SU-DHL-6 (cell line): ENCODE measurements at regions not wholly inside any gene's neighbourhood (a gene's known extent, or its start where the extent isn't known, plus 50 kb on each side); places are given as distances from the start of the nearest gene placed in this dataset.

Source experiments
- H2AFZ ChIP-seq: fragments of 200-600 bp; sonication (generic); 2 replicates; pipeline ENCODE4 v1.6.1; 2014; ENCODE audit warnings: low read depth, mild to moderate bottlenecking, moderate library complexity, mixed read lengths, antibody characterized with exemption, low read length; ENCODE audit not compliant: severe bottlenecking
- H3F3A ChIP-seq: fragments of 200-600 bp; shearing (Covaris generic); 2 replicates; pipeline ENCODE4 v1.6.0; 2016; ENCODE audit warnings: antibody characterized with exemption, mild to moderate bottlenecking; ENCODE audit not compliant: insufficient read depth
- H3K27ac ChIP-seq: fragments of 200-600 bp; sonication (generic); 2 replicates; pipeline ENCODE4 v1.5.1; 2016; ENCODE audit warnings: low read depth, mild to moderate bottlenecking, low read length, moderate library complexity, mixed read lengths
- H3K27me3 ChIP-seq: fragments of 200-600 bp; sonication (generic), shearing (Covaris generic); 2 replicates; pipeline ENCODE4 v1.6.0; 2014; ENCODE audit warnings: mild to moderate bottlenecking, low read length
- H3K36me3 ChIP-seq: fragments of 200-600 bp; sonication (generic); 2 replicates; pipeline ENCODE4 v1.6.1; 2014; ENCODE audit warnings: mild to moderate bottlenecking, low read length, mixed read lengths
- H3K4me2 ChIP-seq: fragments of 300-600, 200-600 bp; shearing (Covaris generic), sonication (generic); 2 replicates; pipeline ENCODE4 v1.6.0; 2014; ENCODE audit warnings: low read length, low read depth, mild to moderate bottlenecking; ENCODE audit not compliant: poor library complexity, severe bottlenecking
- H3K4me3 ChIP-seq: fragments of 200-600 bp; sonication (generic); 2 replicates; pipeline ENCODE4 v1.5.1; 2014; ENCODE audit warnings: antibody characterized with exemption, low read length, mild to moderate bottlenecking, mixed read lengths; ENCODE audit not compliant: insufficient read depth, poor library complexity, severe bottlenecking
- H3K79me2 ChIP-seq: fragments of 200-600 bp; sonication (generic); 2 replicates; pipeline ENCODE4 v1.6.1; 2014; ENCODE audit warnings: mild to moderate bottlenecking, low read length, moderate library complexity; ENCODE audit not compliant: insufficient read depth
- H3K9ac ChIP-seq: fragments of 200-600 bp; sonication (generic); 2 replicates; pipeline ENCODE4 v1.7.0; 2014; ENCODE audit warnings: mild to moderate bottlenecking, low read length
- H3K9me2 ChIP-seq: fragments of 200-600 bp; sonication (generic); replicated peaks from 2 replicates; pipeline ENCODE4 v1.6.1; 2014; ENCODE audit warnings: low read length; ENCODE audit not compliant: insufficient read depth
- H3K9me3 ChIP-seq: fragments of 200-600 bp; sonication (generic); 2 replicates; pipeline ENCODE4 v1.6.1; 2014; ENCODE audit warnings: low read length, mixed read lengths; ENCODE audit not compliant: insufficient read depth
- H4K20me1 ChIP-seq: fragments of 200-600 bp; sonication (generic); 2 replicates; pipeline ENCODE4 v1.6.1; 2014; ENCODE audit warnings: low read depth, mild to moderate bottlenecking, antibody characterized with exemption, low read length, moderate library complexity, mixed read lengths
- CTCF ChIP-seq: fragments of 200-600 bp; sonication (generic); IDR thresholded peaks from one replicate; pipeline ENCODE4 v1.5.1; 2017; ENCODE audit warnings: antibody characterized with exemption, mild to moderate bottlenecking, low read length, moderate library complexity; ENCODE audit not compliant: insufficient read depth, poor library complexity, severe bottlenecking
- EZH2phosphoT487 ChIP-seq: fragments of 200-600 bp; sonication (generic), shearing (Covaris generic); conservative IDR thresholded peaks from 2 replicates; pipeline ENCODE4 v1.6.1; 2018; ENCODE audit warnings: mild to moderate bottlenecking, antibody characterized with exemption, low read length, moderate library complexity, mixed read lengths

GRCh38 chr14:87304404-87304803, 688.6 kb downstream of the GALC start:
- H3F3A ChIP-seq: no peaks in the 10 kb centered on the region
- H3K4me2 ChIP-seq: no peak overlapping the region
- no peak overlapping the region for H3K4me3 ChIP-seq
- no peaks in the 10 kb centered on the region for H3K79me2 ChIP-seq
- H3K27ac ChIP-seq: no peak overlapping the region
- H3K9me3 ChIP-seq: no peaks in the 10 kb centered on the region
- H3K9me2 ChIP-seq: no peaks in the 10 kb centered on the region
- H2AFZ ChIP-seq: no peak overlapping the region
- TF ChIP-seq CTCF (no peak), EZH2phosphoT487 (no peak)
- no peak overlapping the region for H3K9ac ChIP-seq
- H3K27me3 ChIP-seq: no peaks in the 10 kb centered on the region
- H3K36me3 ChIP-seq: no peaks in the 10 kb centered on the region
- H4K20me1 ChIP-seq: no peaks in the 10 kb centered on the region

- Histone ChIP-seq H3K4me3 (no peak overlapping the region), H3K27me3 (no peaks in the 10 kb centered on the region), H2AFZ (no peak overlapping the region), H3K79me2 (no peaks in the 10 kb centered on the region), H3F3A (no peaks in the 10 kb centered on the region), H3K9ac (no peak overlapping the region), H3K4me2 (no peak overlapping the region), H4K20me1 (no peaks in the 10 kb centered on the region), H3K36me3 (no peaks in the 10 kb centered on the region), H3K9me3 (no peaks in the 10 kb centered on the region), H3K9me2 (no peaks in the 10 kb centered on the region; the same call in 1 of the 2 replicates), H3K27ac (no peak overlapping the region)
- TF ChIP-seq EZH2phosphoT487: no peak
Observed at GRCh38 chr14:87286826-87287225, 706.2 kb downstream of the GALC start.

- no peak overlapping the region for H3K27ac ChIP-seq
- no peak overlapping the region for H3K9ac ChIP-seq
- H2AFZ ChIP-seq: no peak overlapping the region
- no peak overlapping the region for H3K4me2 ChIP-seq
- no peak overlapping the region for H3K4me3 ChIP-seq
- TF ChIP-seq EZH2phosphoT487: no peak
- no peak for TF ChIP-seq CTCF
- H3K9me3 ChIP-seq: no peaks in the 10 kb centered on the region
- no peaks in the 10 kb centered on the region for H4K20me1 ChIP-seq
- no peaks in the 10 kb centered on the region for H3K36me3 ChIP-seq
- no peaks in the 10 kb centered on the region for H3K79me2 ChIP-seq
- no peaks in the 10 kb centered on the region; the same call in 1 of the 2 replicates for H3K9me2 ChIP-seq
- no peaks in the 10 kb centered on the region for H3K27me3 ChIP-seq
- no peaks in the 10 kb centered on the region for H3F3A ChIP-seq
Observed at GRCh38 chr14:87286191-87286590, 706.8 kb downstream of the GALC start.

- Histone ChIP-seq H3K9ac (no peak overlapping the region), H3K9me2 (no peaks in the 10 kb centered on the region; the same call in 1 of the 2 replicates), H3K79me2 (no peaks in the 10 kb centered on the region), H3F3A (no peaks in the 10 kb centered on the region), H4K20me1 (no peaks in the 10 kb centered on the region), H3K27ac (no peak overlapping the region), H3K36me3 (no peaks in the 10 kb centered on the region), H2AFZ (no peak overlapping the region), H3K9me3 (no peaks in the 10 kb centered on the region), H3K4me3 (no peak overlapping the region), H3K4me2 (no peak overlapping the region), H3K27me3 (no peaks in the 10 kb centered on the region)
- TF ChIP-seq EZH2phosphoT487 (no peak), CTCF (no peak)
Observed at GRCh38 chr14:87285506-87285905, 707.5 kb downstream of the GALC start.
